ENCODE measurements at regions not wholly inside any gene's neighbourhood (a gene's known extent, or its start where the extent isn't known, plus 50 kb on each side); places are given as distances from the start of the nearest gene placed in this dataset.
"Not testable (repeated sequence)": the region's sequence is repeated elsewhere in the genome, so short reads cannot be mapped to it uniquely, and the experiment has no call there.

GRCh38 chr3:20608054-20608738 lies 422.2 kb upstream of the SGO1 start:
- DNase-seq = no peak

GRCh38 chr3:20604659-20605058 lies 418.7 kb upstream of the SGO1 start:
- DNase-seq = no peak

GRCh38 chr3:20589275-20589674 lies 403.3 kb upstream of the SGO1 start:
- no peak for DNase-seq

DNA sequence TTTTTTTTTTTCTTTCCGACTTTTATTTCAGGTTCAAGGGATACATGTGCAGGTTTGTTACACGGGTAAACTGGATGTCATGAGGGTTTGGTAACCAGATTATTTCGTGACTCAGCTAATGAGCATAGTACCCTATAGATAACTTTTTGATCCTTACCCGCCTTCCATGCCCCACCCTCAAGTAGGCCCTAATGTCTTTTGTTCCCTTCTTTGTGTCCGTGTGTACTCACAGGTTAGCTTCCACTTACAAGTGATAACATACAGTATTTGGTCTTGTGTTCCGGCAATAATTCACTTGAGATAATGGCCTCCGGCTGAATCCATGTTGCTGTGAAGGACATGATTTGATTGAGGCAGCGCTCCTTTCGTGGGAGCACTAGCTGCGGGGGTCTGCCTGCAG lies 402.8 kb upstream of the SGO1 start:
- no peak for DNase-seq

DNA sequence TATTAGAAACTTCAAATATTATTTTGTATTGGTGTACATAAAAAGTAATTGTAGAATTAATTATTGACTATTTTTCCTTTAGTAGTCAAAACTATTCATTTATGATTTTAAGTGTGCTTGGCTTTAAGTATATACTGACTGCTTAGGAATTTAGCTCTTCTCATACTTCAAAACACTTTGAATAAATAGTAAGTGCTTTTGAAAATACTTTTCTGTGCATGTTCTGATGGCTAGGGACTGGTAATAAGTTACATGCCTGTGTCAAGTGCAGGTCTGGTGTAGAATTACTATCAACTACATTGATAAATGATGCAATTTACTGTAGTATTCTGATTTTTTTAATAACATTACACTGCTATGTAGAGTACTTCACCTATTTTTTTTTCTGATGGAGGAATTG lies 397.6 kb upstream of the SGO1 start:
- DNase-seq = no peak

- no peak for DNase-seq
These were observed 390.2 kb upstream of the SGO1 start for GRCh38 chr3:20576228-20576627.

GRCh38 chr3:20575146-20575545 lies 389.1 kb upstream of the SGO1 start:
- DNase-seq = no peak

GRCh38 chr3:20574746-20575145 lies 388.7 kb upstream of the SGO1 start:
- no peak for DNase-seq

- no peak for DNase-seq
These were observed 387.2 kb upstream of the SGO1 start for GRCh38 chr3:20573175-20573574.

DNA sequence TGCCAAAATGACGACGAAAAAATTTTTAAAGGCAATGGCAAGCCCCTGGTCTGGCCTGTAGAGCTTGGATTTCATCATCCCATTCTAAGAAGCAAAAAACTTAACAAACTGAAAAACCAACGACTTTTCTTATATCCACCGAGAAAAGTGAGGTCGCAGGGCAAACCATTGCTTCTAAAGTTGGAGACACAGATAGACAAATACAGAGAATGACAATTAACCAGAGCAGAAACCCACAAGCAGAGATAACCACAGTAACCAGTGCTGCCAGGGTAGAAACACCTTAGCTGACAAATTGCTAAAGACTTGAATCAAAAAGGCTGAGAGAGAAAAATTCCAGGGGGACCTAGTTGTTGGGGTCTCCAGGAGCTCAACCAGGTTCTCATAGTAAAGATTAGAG lies 386.5 kb upstream of the SGO1 start:
- no peak for DNase-seq

GRCh38 chr3:20569310-20569709 lies 383.3 kb upstream of the SGO1 start:
- DNase-seq = no peak

DNA sequence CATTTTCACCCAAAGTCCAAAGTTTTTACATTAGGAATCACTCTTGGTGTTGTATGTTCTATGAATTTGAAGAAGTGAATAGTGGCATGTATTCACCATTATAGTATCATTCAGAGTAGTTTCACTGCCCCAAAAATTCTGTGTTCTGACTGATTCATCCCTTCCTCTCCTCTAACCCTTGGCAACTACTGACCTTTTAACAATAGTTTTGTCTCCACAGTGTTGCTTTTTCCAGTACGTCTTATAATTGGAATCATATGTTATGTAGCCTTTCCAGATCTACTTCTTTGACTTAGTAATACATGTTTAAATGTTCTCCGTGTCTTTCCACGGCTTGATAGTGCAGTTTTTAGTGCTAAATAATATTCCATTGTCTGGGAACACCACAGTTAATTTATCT lies 379.0 kb upstream of the SGO1 start:
- DNase-seq = no peak

- no peak for DNase-seq
These were observed 378.0 kb upstream of the SGO1 start for GRCh38 chr3:20563985-20564384.

DNA sequence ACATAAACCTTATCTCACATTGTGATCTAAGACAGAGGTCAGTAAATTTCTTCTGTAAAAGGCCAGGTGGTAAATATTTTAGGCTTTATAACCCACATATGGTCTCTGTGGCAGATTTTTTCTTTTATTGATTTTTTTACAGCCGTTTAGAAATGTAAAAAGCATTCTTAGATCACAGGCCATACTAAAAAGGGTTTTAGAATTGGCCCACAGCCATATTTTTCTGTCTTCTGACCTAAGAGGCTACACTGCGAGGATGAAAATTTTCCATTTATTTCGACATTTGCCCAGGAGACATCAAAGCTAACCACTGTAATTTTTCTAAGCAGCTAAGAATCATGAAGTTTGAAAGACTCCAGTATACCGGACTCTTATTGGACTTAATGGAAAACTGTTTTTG lies 377.2 kb upstream of the SGO1 start:
- DNase-seq = no peak

DNA sequence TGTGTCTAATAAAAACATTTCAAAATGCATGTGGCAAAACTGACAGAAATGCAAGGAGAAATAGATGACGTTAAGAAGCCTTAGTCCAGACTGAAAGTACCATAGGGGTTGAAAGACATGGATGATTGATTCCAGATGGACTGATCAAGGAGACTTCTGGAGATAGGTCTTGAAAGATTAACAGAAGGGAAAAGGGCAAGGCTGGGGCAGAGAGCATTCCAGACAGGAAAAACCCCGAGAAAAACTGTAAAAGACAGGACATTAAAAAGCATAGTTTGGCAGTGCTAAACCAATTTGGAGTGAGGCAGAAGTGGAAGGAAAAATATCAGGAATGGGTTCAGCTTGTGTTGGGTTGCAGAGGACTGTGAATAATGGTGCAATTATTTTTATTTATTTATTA lies 375.2 kb upstream of the SGO1 start:
- no peak for DNase-seq

GRCh38 chr3:20560446-20560845 lies 374.4 kb upstream of the SGO1 start:
- DNase-seq = not testable (repeated sequence)

- DNase-seq = no peak
These were observed 372.2 kb upstream of the SGO1 start for GRCh38 chr3:20558161-20558560.

DNA sequence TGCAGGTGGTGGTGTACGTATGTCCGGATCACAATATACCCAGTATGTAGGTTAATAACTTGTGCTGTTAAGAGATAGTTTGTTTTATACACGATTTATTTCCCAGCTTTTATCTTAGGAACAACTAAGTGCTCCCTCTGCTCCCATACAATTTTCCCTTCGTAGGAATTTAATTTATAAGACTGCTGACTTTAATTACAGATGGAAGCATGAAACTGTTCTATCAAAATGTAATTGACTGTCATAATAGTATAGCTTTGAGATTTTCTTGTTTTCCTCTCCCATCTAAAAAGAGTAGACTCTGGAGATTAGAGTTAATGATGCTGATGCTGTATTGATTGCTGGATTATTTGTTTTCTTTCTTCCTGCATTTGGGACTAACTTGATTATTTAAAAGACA lies 370.7 kb upstream of the SGO1 start:
- DNase-seq = no peak

DNA sequence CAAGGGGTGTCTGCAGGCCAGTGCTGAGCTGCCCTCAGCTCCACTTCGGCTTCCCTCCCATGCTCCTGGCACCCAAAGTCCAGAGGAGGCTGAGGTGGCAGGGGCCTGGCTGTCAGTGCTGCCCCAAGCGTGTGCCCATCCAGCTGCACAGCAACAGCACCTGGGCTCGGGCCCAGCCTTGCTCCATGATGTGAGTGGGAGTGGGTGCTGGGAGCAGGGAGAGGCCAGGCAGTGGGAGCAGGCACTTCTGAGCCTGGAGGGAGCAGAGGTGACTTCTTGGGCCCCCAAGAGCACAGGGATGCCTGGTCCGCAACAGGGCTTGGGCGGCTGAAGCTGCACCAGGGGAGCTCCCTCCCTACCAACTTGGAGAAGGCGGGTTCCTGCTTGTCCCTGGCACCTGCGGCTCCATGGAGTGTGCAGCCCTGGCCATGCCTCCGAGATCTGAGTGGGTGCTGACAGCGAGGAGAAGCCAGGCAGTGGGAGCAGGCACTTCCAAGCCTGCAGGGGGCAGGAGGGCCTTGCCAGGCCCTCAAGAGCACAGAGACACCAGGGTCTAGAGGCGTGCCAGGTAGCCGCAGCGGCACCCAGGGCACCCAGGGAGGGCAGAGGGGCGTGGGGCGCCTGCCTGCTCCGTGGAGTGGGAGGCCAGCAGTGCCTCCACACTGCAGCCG lies 366.7 kb upstream of the SGO1 start:
- no peak for DNase-seq

- DNase-seq = not testable (repeated sequence)
These were observed 361.6 kb upstream of the SGO1 start for GRCh38 chr3:20547361-20548269.

- no peak for DNase-seq
These were observed 360.6 kb upstream of the SGO1 start for GRCh38 chr3:20546636-20547035.

DNA sequence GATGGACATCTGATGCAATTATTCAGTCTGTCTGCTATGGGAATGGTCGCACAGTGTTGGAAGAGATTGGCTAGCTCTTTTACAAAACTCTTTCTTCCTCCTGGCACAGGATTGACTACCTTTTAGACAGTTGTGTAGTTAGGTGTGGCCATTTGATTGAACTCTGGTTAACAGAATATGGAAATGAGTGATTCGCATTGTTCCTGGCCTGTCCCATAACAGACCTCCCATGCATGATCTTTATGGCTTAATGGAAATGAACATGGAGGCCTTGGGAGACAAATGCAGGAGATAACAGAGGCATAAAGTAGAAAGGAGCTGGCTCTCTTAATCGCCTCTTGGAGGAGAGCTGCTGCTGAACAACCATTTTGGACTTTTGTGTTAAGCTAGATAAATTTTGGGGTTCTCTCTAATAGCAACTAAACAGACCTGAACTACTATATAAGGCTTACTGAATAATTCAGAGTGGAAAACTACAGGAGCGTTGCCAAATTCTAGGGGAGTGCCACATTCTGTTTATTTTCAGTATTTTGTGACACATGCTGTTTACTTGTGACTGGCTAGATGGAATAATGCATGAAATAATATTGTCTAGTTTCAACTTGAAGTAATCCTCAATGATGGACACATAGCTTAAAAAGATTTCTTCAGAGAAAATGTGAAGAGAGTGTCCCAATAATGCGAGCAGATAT lies 357.7 kb upstream of the SGO1 start:
- DNase-seq = no peak

GRCh38 chr3:20540066-20540465 lies 354.1 kb upstream of the SGO1 start:
- DNase-seq = no peak

Data from CD4-positive, alpha-beta T cell treated with Interleukin-4 for 4 hours (primary cell).